Astrocyte (in vitro differentiated cells and primary cell): ENCODE measurements at regions not wholly inside any gene's neighbourhood (a gene's known extent, or its start where the extent isn't known, plus 50 kb on each side); places are given as distances from the start of the nearest gene placed in this dataset.
"Not testable (repeated sequence)": the region's sequence is repeated elsewhere in the genome, so short reads cannot be mapped to it uniquely, and the experiment has no call there.

ENCODE experiments used
- EZH2 ChIP-seq: IDR thresholded peaks from 2 replicates; pipeline ENCODE4 v1.6.1; 2012; ENCODE audit warnings: mild to moderate bottlenecking, low read length, inconsistent platforms; ENCODE audit not compliant: insufficient read depth
- TF ChIP-seq, protein P1 (sequence below): IDR thresholded peaks from 2 replicates; pipeline ENCODE4 v1.5.1; 2011; ENCODE audit warnings: low read depth, mild to moderate bottlenecking, inconsistent platforms, low read length, moderate library complexity; ENCODE audit not compliant: insufficient read depth

- TF ChIP-seq EZH2: not testable (repeated sequence)
- TF ChIP-seq, protein P1, sequence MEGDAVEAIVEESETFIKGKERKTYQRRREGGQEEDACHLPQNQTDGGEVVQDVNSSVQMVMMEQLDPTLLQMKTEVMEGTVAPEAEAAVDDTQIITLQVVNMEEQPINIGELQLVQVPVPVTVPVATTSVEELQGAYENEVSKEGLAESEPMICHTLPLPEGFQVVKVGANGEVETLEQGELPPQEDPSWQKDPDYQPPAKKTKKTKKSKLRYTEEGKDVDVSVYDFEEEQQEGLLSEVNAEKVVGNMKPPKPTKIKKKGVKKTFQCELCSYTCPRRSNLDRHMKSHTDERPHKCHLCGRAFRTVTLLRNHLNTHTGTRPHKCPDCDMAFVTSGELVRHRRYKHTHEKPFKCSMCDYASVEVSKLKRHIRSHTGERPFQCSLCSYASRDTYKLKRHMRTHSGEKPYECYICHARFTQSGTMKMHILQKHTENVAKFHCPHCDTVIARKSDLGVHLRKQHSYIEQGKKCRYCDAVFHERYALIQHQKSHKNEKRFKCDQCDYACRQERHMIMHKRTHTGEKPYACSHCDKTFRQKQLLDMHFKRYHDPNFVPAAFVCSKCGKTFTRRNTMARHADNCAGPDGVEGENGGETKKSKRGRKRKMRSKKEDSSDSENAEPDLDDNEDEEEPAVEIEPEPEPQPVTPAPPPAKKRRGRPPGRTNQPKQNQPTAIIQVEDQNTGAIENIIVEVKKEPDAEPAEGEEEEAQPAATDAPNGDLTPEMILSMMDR: not testable (repeated sequence)
Observed at GRCh38 chr1:243050613-243051012, 204.5 kb downstream of the CEP170 start.
